NCI-H2196 (cell line): ENCODE measurements at regions not wholly inside any gene's neighbourhood (a gene's known extent, or its start where the extent isn't known, plus 50 kb on each side); places are given as distances from the start of the nearest gene placed in this dataset.
"Not testable (repeated sequence)": the region's sequence is repeated elsewhere in the genome, so short reads cannot be mapped to it uniquely, and the experiment has no call there.

ENCODE experiments used
- DNase-seq: peaks from one replicate; lab custom pipeline; 2025; ENCODE audit not compliant: unreplicated experiment; lab: John Stamatoyannopoulos, UW

DNA sequence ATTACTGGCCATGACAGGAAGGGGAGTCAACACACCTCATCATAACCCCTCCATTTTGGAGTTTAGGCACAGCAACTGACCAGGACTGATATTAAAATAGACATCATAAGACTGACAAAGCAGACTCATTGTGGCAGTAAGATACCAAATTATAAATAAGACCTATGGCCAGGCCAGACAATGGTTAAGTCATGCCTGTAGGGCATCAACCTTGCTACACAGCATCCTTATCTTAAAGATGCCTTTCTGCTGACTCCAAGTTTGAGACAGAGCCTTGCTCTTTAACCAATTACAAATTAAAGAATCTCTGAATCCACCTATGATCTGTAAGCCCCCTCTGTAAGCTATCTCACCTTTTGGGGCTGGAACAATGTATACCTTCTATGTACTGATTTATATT lies 65.5 kb downstream of the VCX2 start:
- no peak for DNase-seq

DNA sequence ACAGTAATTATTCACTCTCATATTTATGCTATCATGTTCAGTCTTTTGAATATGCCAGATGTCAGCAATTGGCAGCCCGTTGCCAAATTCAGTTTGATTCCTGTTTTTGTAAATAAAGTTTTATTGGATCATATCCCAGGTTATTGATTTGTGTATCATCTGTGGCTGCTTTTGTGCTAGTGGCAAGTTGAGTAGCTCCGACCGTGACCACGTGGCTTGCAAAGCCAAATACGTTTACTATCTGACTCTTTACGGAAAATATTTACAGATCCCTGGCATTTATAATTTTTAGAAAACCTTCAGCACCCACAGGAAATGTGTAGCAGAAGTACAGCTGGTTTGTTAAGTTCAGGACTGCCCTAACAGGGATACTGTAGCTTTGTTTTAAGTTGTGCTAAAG lies 67.4 kb downstream of the VCX2 start:
- DNase-seq, result no peak

DNA sequence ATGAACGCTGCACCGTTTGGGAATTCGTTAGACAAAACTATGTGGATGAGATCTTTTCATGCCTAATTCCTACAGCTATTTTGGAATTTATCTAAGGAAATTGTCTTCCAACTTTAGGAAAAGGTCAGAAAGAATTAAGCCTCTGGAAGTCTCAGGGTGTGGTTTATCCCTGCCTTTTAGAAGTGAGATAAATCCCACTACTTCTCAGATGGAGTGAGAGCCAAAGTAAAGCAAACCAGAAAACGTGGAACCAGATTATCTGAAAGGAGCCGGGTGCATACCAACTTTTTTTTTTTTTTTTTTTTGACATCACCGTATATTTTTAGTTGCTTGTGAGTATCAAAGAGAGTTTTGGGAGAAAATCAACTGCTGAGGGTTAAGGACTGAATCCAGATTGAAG lies 79.6 kb downstream of the VCX2 start:
- DNase-seq, result no peak

DNA sequence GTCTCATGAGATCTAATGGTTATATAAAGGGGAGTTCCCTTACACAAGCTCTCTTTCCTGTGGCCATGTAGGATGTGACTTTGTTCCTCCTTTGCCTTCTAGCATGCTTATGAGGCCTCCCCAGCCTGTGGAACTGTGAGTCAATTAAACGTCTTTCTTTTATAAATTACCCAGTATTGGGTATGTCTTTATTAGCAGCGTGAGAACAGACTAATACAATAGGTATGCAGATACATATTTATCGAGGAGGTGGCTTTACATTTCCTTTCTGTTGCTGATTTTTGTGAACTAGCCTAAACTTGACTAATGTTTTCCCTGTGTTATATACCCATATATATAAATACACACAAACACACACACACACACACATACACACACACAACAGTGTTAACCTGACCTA lies 80.2 kb downstream of the VCX2 start:
- DNase-seq, result no peak

DNA sequence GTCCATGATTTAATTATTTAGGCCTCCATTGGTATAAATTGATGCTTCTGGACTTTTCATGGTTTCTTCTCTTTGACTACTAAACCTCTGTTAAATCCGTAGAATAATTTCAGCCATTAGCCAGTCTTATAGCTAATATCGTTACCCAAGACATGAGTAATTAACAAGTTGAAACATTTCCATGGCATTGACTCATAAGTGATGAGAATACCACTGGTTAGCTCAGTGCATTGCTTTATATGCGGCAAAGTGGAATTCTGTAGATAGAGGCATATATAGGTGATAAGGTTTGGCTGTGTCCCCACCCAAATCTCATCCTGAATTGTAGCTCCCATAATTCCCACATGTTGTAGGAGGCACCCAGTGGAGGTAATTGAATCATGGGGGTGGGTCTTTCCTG lies 80.6 kb downstream of the VCX2 start:
- no peak for DNase-seq

DNA sequence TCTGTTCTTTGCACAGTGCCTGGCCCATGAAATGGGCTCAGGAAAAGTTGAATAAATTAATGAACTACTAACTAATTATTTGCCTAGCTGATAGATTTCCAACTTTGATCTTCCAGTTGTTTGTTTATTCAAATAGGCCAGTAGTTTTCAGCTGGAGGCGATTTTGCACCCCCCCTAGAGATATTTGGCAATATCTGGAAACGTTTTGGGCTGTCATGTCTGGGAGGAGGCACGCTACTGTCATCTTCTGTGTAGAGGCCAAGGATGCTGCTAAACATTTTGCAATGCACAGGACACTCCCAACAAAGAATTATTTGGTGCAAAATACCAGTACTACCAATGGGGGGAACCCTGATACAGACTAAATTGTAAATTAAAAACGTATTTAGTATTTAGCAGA lies 81.9 kb downstream of the VCX2 start:
- DNase-seq, result no peak

DNA sequence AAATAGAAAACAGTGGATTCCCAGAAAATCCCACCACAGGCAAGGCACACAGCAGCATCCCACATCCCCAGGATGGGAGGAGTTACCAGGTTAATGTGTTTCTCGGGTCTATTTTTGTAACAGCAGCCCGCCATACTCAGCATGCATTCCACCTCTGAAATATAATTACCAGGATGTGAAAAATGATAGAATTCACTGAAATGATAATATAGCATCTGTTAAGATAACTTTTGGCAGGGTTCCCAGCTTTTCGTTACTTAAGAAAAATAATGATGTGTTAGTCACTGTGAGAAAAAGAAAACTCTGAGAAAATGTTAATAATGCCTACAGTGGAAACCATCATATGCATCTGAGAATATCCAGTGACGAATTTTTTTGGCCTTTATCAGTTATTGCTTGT lies 87.1 kb downstream of the VCX2 start:
- DNase-seq, result no peak

DNA sequence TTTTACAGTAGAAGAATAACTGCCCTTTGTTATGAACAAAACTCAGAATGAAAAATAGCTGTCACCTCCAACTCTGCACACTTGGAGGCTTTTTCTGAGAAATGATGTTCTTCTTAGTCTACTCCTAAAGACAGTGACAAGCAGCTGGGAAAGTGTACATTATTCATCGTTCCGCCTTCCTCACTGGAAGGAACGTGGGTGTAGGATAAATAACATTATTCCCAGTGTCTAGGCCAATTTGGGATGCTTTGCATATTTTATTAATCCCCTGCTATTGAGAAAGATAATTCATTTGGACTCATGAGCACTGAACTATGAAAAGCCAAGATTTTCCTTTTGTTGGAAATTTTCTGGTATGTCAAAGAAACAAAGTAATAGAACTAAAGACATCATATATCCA lies 87.8 kb downstream of the VCX2 start:
- DNase-seq, result no peak

DNA sequence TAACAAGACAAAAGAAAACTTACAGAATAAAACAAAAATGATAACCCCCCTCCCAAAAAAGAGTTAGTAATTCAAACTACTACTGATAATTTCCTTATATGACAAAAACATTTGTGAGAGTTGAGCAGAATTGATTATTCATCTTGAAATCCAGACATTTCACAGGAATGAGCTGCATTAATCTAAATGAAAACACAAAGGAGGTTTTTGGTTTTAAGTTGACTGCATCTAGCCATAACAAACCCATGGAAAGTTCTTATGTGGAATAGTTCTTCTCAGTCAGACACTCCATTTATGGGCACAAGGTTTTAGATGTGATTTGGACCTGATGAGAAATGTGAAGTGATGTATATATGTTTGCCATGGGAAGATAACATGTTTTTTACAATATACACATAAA lies 95.4 kb downstream of the VCX2 start:
- DNase-seq, result no peak

DNA sequence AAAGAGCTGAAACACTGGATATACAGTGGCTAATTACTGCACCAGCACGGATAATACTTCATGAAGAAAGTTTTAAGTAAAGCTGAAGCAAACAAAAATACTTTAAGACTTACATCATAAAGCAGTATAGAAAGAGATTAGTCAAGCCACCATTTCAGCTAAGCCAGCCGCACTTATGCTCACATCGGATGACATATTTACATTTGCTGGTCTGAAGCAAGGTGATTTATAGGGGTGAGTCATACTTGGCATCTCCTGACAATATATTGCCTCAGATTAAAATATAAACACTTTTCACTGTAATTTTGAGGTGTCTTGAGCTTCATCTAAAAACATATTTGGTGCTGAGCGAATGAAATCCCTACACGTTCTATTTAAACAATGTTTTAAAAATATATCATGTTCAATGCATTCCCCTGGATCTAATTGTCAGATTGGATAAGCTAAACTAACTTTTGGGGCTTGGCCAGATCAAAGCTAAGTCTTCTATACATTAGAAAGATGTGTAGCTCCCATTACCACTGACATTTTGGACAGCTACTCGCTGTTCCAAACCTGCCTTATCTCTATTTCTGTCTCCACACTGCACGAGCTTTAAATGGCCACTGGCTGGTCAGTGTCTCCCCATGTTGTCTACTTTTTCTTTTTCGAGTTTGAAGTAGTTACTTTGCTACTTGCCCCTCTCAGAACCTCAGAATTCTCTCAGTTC lies 103.2 kb downstream of the VCX2 start:
- DNase-seq, result no peak

DNA sequence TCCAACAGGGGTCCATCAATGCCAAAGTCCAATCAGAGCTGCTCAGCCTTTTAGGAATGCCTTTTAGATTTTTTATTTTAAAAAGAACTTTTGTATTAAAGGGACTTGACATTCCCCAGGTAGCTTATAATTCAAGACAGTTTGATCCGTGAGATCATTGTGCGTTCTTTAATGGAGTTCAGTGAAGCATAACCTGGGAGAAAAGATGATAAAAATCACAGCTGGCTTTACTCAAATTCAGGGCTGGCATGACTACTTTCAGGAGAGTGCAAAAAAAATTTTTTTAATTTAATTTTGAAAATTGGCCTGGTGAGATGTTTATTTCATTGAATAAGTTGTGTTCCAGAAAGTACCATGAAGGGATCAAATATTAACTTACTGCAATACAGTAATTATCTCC lies 118.2 kb downstream of the VCX2 start:
- DNase-seq, result no peak

DNA sequence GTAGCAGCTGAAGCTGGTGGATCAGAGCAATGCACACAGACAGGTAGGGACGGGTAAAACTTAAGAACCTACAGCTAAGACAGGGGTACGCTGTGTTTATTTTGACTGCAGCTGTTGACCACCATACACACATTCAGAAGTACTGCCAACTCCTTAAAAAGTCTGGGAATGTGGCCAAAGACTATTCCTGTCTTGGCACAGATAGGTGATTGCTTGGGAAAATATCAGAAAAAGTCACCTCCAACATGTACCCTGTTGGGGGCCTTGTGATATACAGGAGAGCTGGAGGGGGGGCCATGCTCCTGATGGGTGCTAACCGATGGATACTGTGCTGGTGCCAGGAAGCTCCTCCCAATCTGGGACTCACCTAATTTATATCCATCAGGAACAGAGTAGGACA lies 121.2 kb downstream of the VCX2 start:
- DNase-seq, result peak; percentile 6

DNA sequence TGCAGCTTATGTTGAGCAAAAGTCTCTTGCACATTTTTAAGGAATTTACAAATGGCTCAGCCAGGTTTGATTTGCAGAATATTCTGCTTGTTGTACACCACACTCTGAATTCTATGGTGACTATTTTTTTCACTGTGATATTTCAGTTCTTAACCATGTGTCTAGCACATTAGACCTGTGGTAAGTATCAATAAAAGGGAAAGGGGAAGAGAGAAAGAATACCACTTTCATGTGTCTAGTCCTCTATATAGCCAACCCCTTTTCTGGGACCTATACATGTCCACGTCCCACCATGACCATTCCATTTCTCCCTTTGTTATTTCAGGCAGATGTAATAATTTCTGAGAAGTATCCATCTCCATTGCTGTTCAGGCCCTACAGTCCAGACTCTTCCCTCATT lies 121.3 kb upstream of the PNPLA4 start:
- DNase-seq, result no peak

DNA sequence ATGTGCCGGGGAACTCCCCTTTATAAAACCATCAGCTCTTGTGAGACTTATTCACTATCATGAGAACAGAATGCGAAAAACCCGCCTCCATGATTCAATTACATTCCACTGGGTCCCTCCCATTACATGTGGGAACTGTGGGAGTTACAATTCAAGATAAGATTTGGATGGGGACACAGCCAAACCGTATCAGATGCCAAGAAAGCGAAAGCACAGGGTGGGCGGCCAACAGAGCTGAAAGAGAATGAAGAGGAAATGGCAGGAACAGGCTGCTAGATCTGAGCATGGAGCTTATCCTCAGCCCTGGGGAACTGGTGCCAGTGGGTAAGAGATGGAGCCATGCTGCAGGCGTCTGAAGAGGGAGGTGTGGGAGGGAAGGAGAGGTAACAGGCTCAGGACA lies 117.7 kb upstream of the PNPLA4 start:
- no peak for DNase-seq

DNA sequence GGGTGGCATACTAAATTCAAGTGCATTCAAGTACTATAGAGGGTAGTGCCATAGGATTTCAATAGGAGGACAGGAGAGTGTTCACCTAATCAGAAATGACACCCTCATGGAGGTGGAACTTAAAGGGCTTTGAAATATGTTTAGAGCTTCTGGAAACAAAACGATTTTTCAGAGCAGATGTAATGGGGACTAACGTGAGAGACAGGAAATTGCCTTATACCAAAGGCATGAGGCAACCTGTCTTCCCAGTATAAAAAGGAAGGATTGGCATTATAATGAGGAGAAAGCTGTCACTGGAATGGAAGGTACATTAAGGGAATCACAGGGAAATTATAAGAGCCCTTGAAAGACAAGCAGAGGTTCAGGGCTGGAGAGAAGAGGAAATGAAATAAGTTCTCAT lies 116.3 kb upstream of the PNPLA4 start:
- no peak for DNase-seq

DNA sequence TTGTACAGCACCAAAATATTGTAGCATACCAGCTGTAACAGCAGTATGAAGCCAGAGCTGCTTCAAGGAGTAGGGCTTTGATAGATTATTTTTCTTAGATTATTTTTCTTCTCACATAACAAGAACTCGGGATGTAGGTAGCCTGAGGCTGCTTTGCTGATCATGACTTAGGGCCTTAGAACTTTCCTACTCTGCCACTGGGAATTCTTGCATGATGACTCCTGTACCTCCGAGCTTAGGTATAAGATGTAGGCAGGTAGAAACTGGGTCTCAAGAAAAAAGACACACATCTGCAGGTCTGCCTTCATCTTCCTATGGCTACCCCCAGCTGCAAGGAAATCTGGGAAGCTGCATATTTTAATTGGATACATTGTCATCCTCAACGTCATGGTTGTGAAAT lies 115.9 kb upstream of the PNPLA4 start:
- DNase-seq, result no peak

DNA sequence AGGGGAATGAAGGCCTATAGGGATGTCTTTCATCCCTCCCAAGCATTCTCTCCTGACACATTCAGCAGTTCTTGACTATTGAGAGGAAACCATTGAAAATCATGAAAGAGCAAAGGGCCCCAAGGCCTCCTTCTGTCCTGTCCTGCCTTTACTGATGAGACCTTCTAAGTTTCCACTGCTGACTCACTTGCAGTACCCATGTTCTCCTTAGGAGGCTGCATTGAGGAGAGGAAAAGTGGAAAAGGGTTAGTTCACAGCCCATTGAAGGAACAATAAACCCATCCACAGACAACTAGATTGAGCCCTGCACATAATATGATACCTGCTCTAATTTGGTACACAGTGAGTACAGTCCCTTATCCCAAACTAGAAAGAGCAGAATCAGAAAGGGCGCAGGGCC lies 115.1 kb upstream of the PNPLA4 start:
- DNase-seq, result peak; percentile 61

DNA sequence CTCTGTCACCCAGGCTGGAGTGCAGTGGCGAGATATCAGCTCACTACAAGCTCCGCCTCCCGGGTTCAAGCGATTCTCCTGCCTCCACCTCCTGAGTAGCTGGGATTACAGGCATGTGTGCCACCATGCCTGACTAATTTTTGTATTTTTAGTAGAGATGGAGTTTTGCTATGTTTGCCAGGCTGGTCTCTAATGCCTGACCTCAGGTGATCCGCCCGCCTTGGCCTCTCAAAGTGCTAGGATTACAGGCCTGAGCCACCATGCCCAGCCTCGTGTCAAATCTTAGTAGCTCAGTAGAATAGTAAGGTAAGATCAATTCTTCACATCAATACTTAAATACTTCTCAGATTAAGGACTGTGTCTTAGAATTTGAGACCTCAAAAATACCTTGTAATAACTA lies 112.5 kb upstream of the PNPLA4 start:
- not testable (repeated sequence) for DNase-seq

DNA sequence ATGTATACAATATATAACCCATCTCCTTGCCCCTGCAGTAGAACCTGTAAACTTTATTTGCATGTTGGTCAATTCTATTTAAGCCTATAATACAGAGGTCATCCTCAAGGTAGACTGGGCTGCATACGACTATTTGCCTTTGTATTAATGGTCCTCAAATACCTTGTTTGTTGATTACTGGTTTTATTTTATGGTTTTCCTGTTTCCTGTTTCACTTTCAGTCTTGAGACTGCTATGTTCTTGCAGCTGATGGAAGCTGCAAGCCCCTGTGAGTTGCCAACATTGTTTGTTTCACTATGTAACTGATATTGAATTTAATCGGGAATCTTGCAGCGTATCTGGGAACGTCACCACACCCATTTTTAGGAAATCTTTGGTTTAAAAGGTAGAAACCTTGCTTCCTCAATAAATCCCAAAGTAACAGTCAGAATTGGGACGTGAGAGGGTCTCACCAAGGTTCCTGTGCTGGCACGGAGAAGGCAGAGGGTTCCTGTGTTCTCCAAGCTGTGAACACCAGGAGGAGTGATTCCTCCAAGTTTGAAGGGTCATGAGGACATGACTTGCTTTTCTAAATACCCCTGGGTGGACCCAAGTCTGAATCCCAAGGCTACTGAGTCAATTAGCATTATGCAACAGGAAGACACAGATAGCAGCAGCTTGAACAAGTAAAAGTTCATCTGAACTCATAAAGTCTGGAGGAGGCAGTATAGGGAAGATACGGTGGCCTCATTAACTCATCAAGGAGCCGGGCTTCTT lies 110.6 kb upstream of the PNPLA4 start:
- DNase-seq, result peak; percentile 14

DNA sequence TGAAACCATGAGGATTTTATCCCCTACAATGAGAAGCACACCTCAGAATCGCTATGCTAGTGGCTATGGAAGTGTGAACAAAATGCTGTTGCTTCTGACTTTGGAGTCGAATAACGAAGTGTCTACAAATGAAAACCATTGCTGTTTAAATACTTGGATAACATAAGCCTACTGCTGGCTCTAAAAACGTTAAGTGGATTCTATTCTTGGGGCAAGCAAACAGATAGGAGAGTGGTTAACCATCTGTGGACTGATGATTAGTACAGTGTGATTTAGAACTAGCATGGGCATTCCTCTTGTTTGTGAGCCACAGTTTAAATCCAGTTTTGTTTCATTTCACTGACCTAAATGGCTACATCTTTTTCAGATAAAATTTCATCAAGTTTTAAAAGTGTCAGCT lies 109.7 kb upstream of the PNPLA4 start:
- no peak for DNase-seq

DNA sequence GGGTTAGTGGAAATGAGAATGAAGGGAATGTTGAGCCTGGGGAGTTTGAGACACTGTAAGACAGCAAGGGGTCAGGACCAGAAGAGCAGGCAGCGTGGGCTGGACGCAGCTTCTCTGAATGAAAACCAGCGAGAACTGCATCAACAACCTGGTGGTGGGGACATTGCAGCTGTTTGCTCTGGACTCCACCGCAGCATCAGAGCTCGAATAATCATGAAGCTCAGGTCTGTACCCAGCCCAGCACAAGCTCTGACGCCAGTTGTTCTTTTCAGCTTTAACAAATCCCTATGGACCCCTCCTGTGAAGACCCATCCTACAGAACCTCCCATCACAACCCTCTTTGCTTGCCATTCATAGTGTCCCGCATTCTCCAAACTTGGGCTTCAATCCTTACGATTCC lies 106.8 kb upstream of the PNPLA4 start:
- no peak for DNase-seq

DNA sequence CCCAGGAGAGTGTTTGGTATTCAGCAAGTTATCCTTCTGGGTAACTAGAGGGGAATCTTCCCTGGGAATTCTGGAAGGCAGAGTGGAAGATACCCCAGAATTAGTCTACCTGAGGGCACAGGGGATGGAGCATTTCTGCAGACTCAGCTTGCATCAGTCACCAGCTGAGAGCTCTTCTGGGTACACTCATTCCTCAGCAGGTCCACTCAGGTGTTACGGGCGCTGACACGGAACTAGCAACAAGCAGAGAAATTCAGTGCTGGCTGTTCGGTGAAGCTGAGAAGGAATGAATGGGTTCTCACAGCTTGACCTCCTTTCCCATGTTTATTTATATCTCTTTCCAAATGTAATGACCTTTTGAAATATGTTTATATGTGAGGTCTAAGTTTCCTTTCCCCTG lies 106.0 kb upstream of the PNPLA4 start:
- DNase-seq, result no peak

DNA sequence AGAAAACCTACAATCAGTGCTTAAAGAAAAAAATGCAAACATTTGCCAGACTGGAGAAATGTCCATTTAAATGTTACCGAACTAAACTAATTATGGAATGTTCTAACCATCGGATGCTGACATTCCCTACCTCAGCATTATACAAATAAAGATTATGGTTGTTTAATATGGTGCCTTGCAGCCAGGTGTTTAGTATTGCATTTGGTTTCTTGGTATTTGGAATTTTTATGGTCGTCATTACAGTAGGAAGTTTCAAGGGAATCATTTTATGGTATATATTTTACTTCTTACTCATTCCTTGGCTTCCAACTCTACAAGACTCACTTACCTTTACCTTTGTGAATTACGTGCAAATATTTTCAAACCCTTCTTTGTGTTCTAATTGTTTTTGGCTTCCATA lies 103.1 kb upstream of the PNPLA4 start:
- DNase-seq, result no peak
